Progenitor cell of endocrine pancreas (in vitro differentiated cells): ENCODE measurements at regions not wholly inside any gene's neighbourhood (a gene's known extent, or its start where the extent isn't known, plus 50 kb on each side); places are given as distances from the start of the nearest gene placed in this dataset.

ENCODE experiments used
- DNase-seq: peaks from one replicate; pipeline ENCODE4 v3.0.0; 2021; ENCODE audit warnings: low spot score; ENCODE audit not compliant: unreplicated experiment
- H3K27ac Mint-ChIP-seq: 2 replicates; pipeline ENCODE4 v1.8.0; 2021; ENCODE audit warnings: mild to moderate bottlenecking, moderate library complexity, mixed read lengths
- H3K27me3 Mint-ChIP-seq: 2 replicates; pipeline ENCODE4 v1.8.0; 2021; ENCODE audit warnings: mixed read lengths
- H3K36me3 Mint-ChIP-seq: 2 replicates; pipeline ENCODE4 v1.8.0; 2022; ENCODE audit warnings: mixed read lengths; ENCODE audit not compliant: insufficient read depth
- H3K4me1 Mint-ChIP-seq: 2 replicates; pipeline ENCODE4 v1.8.0; 2021; ENCODE audit warnings: low read depth, mixed read lengths
- H3K4me3 Mint-ChIP-seq: 2 replicates; pipeline ENCODE4 v1.8.0; 2021; ENCODE audit warnings: low read depth, mild to moderate bottlenecking, moderate library complexity, mixed read lengths
- H3K9me3 Mint-ChIP-seq: 2 replicates; pipeline ENCODE4 v1.8.0; 2021; ENCODE audit warnings: low read depth, mixed read lengths
- CTCF ChIP-seq: fragments of 200-600 bp; sonication (generic); IDR thresholded peaks from one replicate; pipeline ENCODE4 v1.5.0; 2021; ENCODE audit warnings: antibody characterized with exemption, mild to moderate bottlenecking; ENCODE audit not compliant: unreplicated experiment

DNA sequence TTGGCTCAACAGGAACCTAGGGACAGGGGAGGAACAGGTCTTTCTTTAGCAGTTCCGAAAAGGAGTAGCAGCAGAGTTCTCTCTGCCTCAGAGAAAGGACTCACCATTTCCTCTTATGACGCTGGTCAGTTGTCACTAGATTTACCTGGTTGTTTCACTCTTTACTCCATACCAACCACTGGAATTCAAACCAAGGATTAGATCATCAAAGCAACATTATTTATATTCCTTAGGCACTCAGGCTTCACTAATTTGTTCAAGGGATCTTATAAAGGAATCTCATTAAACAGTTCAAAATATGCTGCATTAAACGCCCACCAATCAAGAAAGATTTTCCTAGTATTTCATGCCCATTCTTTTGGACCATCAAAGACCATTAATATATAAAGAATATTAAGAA lies 1129.5 kb upstream of the MAP3K7 start:
- Mint-ChIP-seq H3K27me3 (no peaks in the 10 kb centered on the region), H3K27ac (no peak overlapping the region), H3K36me3 (no peaks in the 10 kb centered on the region), H3K9me3 (no peaks in the 10 kb centered on the region), H3K4me1 (peaks cover 3% of the 10 kb centered on the region), H3K4me3 (no peak overlapping the region)
- no peak for DNase-seq
- no peak for TF ChIP-seq CTCF

DNA sequence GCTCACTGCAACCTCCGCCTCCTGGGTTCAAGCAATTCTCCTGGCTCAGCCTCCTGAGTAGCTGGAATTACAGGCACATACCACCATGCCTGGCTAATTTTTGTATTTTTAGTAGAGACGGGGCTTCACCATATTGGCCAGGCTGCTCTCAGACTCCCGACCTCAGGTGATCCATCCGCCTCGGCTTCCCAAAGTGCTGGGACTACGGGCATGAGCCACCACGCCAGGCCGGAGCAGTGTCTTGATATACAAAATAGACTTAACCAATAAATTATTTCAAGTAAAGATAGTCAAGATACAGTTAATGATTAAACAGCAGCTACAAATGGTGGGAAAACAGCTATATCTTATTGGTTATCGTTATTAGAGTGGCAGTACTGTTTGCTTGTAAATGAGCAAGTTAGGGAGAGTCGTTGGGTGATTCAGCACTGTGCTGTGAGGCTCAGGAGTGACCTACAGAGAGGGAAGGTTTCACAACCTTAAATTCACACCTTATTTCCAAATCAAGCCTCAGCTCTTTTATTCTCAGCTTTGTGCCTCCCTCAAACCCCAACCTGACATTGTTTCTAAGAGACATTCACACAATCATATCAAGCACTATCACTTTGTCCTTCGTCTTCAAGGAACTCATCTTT lies 1128.4 kb upstream of the MAP3K7 start:
- Mint-ChIP-seq H3K4me3 (no peak overlapping the region), H3K36me3 (no peaks in the 10 kb centered on the region), H3K27ac (no peak overlapping the region), H3K4me1 (peaks cover 2% of the 10 kb centered on the region), H3K27me3 (no peaks in the 10 kb centered on the region), H3K9me3 (no peaks in the 10 kb centered on the region)
- no peak for TF ChIP-seq CTCF
- DNase-seq: no peak

DNA sequence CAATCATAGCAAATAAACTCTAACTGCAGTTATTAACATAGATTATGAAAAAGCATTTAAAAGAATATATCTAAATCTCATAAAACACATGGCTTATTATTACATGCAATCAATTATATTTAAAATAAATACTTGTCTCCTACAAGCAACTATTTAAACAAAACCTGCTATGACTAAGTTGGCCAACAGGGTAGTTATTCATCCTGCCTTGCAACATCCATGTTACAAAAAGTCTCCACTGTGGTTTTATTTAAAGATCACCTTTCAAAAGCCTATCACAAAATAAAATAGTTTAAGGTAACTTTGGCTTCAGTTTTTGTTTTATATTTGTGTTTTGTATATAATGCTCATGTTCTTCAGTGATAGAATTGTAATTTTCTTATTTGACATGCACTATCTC lies 1127.0 kb upstream of the MAP3K7 start:
- no peaks in the 10 kb centered on the region for H3K9me3 Mint-ChIP-seq
- no peaks in the 10 kb centered on the region for H3K27me3 Mint-ChIP-seq
- no peak for DNase-seq
- no peak overlapping the region for H3K4me3 Mint-ChIP-seq
- H3K27ac Mint-ChIP-seq: no peak overlapping the region
- no peaks in the 10 kb centered on the region for H3K4me1 Mint-ChIP-seq
- TF ChIP-seq CTCF: no peak
- H3K36me3 Mint-ChIP-seq: no peaks in the 10 kb centered on the region

GRCh38 chr6:91711518-91711917 lies 1124.6 kb upstream of the MAP3K7 start:
- Mint-ChIP-seq H3K9me3 (no peaks in the 10 kb centered on the region), H3K27me3 (no peaks in the 10 kb centered on the region), H3K36me3 (no peaks in the 10 kb centered on the region), H3K4me3 (no peak overlapping the region), H3K4me1 (no peaks in the 10 kb centered on the region), H3K27ac (no peak overlapping the region)
- no peak for DNase-seq
- no peak for TF ChIP-seq CTCF

GRCh38 chr6:91710342-91710741 lies 1123.5 kb upstream of the MAP3K7 start:
- no peaks in the 10 kb centered on the region for H3K4me1 Mint-ChIP-seq
- no peak for TF ChIP-seq CTCF
- H3K27me3 Mint-ChIP-seq: no peaks in the 10 kb centered on the region
- no peak overlapping the region for H3K4me3 Mint-ChIP-seq
- no peak overlapping the region for H3K27ac Mint-ChIP-seq
- no peaks in the 10 kb centered on the region for H3K9me3 Mint-ChIP-seq
- H3K36me3 Mint-ChIP-seq: no peaks in the 10 kb centered on the region
- DNase-seq: no peak
